ENCODE measurements at regions not wholly inside any gene's neighbourhood (a gene's known extent, or its start where the extent isn't known, plus 50 kb on each side); places are given as distances from the start of the nearest gene placed in this dataset.

- H3K4me2 ChIP-seq = no peak overlapping the region
- H3K27ac ChIP-seq = peak overlapping the region in 1 of 2 experiments; percentile 75; a peak in 4 of 6 replicates
- H3K4me3 ChIP-seq = no peak overlapping the region
- POLR2A ChIA-PET = no interaction called here
- FAIRE-seq (no peak), DNase-seq (ENCODE audit: low read depth in 1 of 2, low spot score in 1 of 2) (no peak), ATAC-seq (no peak)
- WGBS (ENCODE audit: missing lambda C conversion rate) = 91% methylated on average over 2 of the region's 2 CpGs
- peaks cover 16% of the 10 kb centered on the region; the same call in 2 of the 3 replicates for H3K9me3 ChIP-seq
- CTCF ChIA-PET = no interaction called here
- TF ChIP-seq TFCP2L1 (CRISPR knock-in tag; IDR thresholded peaks at IDR 0.05) (no peak), ZNF302 (CRISPR knock-in tag; IDR thresholded peaks at IDR 0.05) (no peak), HOXB5 (CRISPR knock-in tag; IDR thresholded peaks at IDR 0.05) (no peak), HOXB13 (CRISPR knock-in tag; IDR thresholded peaks at IDR 0.05; ENCODE audit: low read depth) (no peak), ESRRA (IDR thresholded peaks at IDR 0.05; ENCODE audit: borderline replicate concordance, low read length) (no peak), EHF (CRISPR knock-in tag; IDR thresholded peaks at IDR 0.05) (no peak), CHD4 (IDR thresholded peaks at IDR 0.05; ENCODE audit: borderline replicate concordance) (no peak), E2F6 (IDR thresholded peaks at IDR 0.05; ENCODE audit: borderline replicate concordance, low read depth) (no peak)
- H3K4me1 ChIP-seq = peaks cover 64% of the 10 kb centered on the region
Measured at GRCh38 chr9:115976781-115977180, 176.8 kb upstream of the PAPPA start.

- POLR2A ChIA-PET = no interaction called here
- Histone ChIP-seq H3K27ac (peak overlapping the region; percentile 48 to 75; a peak in 5 of 6 replicates), H3K4me3 (no peak overlapping the region), H3K4me2 (peak overlapping the region; percentile 42), H3K4me1 (peaks cover 51% of the 10 kb centered on the region), H3K9me3 (peaks cover 16% of the 10 kb centered on the region; the same call in 2 of the 3 replicates)
- CTCF ChIA-PET = interaction anchor here (1.1 to 1.4 kb wide), 2 partner anchors 10 to 20 kb away, joined by 3 to 4 read pairs; no protein-coding TSS in a partner anchor
- DNase-seq (ENCODE audit: low read depth in 1 of 2, low spot score in 1 of 2) = no peak
- TF ChIP-seq ZC3H11A (IDR thresholded peaks at IDR 0.05) (no peak), POLR2A (IDR thresholded peaks at IDR 0.05; ENCODE audit: low read length) (no peak), CBX2 (IDR thresholded peaks at IDR 0.05; ENCODE audit: borderline replicate concordance, low read depth) (no peak), PHF8 (IDR thresholded peaks at IDR 0.05; ENCODE audit: borderline replicate concordance, low read depth) (no peak), SMC3 (IDR thresholded peaks at IDR 0.05) (no peak), FOXS1 (CRISPR knock-in tag; IDR thresholded peaks at IDR 0.05) (no peak), POLR2AphosphoS2 (conservative IDR thresholded peaks at IDR 0.05; ENCODE audit: low read length) (no peak), USF2 (IDR thresholded peaks at IDR 0.05) (no peak), MAFK (IDR thresholded peaks at IDR 0.05; ENCODE audit: partially characterized antibody) (no peak), BCL3 (IDR thresholded peaks at IDR 0.05) (no peak), MAZ (IDR thresholded peaks at IDR 0.05; ENCODE audit: borderline replicate concordance, low read depth, low read length) (no peak), HOXB5 (CRISPR knock-in tag; IDR thresholded peaks at IDR 0.05) (no peak), EP300 (IDR thresholded peaks at IDR 0.05) (no peak), HDAC2 (IDR thresholded peaks at IDR 0.05) (no peak), KDM5A (IDR thresholded peaks at IDR 0.05) (no peak), MYC (IDR thresholded peaks at IDR 0.05; ENCODE audit: borderline replicate concordance, low read length) (no peak), CHD4 (IDR thresholded peaks at IDR 0.05; ENCODE audit: borderline replicate concordance) (no peak), NR3C1 (IDR thresholded peaks at IDR 0.05) (no peak)
- TF ChIP-seq, protein P1, sequence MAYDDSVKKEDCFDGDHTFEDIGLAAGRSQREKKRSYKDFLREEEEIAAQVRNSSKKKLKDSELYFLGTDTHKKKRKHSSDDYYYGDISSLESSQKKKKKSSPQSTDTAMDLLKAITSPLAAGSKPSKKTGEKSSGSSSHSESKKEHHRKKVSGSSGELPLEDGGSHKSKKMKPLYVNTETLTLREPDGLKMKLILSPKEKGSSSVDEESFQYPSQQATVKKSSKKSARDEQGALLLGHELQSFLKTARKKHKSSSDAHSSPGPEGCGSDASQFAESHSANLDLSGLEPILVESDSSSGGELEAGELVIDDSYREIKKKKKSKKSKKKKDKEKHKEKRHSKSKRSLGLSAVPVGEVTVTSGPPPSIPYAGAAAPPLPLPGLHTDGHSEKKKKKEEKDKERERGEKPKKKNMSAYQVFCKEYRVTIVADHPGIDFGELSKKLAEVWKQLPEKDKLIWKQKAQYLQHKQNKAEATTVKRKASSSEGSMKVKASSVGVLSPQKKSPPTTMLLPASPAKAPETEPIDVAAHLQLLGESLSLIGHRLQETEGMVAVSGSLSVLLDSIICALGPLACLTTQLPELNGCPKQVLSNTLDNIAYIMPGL (CRISPR knock-in tag; IDR thresholded peaks at IDR 0.05; ENCODE audit: borderline replicate concordance) = no peak
- ATAC-seq = no peak
- FAIRE-seq = no peak
Measured at GRCh38 chr9:115978091-115978490, 175.5 kb upstream of the PAPPA start.
